Loucy (cell line): ENCODE measurements at regions not wholly inside any gene's neighbourhood (a gene's known extent, or its start where the extent isn't known, plus 50 kb on each side); places are given as distances from the start of the nearest gene placed in this dataset.

Experiments used
- EZH2phosphoT487 ChIP-seq: fragments of 200-600 bp; IDR thresholded peaks from 2 replicates; pipeline ENCODE4 v1.6.1; 2018; ENCODE audit warnings: antibody characterized with exemption, mild to moderate bottlenecking, moderate library complexity, borderline replicate concordance
- TF ChIP-seq, protein P1 (sequence below): fragments of 200-600 bp; sonication (generic); conservative IDR thresholded peaks from 2 replicates; pipeline ENCODE4 v1.5.1; 2014; ENCODE audit warnings: mild to moderate bottlenecking, antibody characterized with exemption, low read length

DNA sequence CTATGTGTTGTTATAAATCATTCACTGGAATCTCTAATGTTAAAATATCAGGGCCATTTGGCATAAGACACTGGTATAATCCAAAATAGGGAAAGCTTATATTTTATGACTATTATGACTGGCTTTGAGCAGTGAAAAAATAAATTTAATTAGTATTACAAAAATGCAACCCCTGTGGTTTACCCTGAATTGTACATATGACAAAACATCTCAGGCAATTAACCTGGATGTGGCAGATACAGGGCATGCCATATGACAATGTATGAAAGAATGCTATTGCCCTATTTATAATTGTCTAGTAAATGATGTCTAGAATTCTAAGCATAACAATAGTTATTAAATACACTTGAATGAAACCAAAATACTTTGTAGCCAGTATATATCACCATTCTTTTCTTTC lies 532.5 kb upstream of the ADGRL4 start:
- TF ChIP-seq, protein P1, sequence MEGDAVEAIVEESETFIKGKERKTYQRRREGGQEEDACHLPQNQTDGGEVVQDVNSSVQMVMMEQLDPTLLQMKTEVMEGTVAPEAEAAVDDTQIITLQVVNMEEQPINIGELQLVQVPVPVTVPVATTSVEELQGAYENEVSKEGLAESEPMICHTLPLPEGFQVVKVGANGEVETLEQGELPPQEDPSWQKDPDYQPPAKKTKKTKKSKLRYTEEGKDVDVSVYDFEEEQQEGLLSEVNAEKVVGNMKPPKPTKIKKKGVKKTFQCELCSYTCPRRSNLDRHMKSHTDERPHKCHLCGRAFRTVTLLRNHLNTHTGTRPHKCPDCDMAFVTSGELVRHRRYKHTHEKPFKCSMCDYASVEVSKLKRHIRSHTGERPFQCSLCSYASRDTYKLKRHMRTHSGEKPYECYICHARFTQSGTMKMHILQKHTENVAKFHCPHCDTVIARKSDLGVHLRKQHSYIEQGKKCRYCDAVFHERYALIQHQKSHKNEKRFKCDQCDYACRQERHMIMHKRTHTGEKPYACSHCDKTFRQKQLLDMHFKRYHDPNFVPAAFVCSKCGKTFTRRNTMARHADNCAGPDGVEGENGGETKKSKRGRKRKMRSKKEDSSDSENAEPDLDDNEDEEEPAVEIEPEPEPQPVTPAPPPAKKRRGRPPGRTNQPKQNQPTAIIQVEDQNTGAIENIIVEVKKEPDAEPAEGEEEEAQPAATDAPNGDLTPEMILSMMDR, result no peak
- TF ChIP-seq EZH2phosphoT487, result no peak
